ENCODE measurements at regions not wholly inside any gene's neighbourhood (a gene's known extent, or its start where the extent isn't known, plus 50 kb on each side); places are given as distances from the start of the nearest gene placed in this dataset.

GRCh38 chr12:73632191-73632590 is 905.4 kb upstream of the ATXN7L3B start:
- TF ChIP-seq CTCF (IDR thresholded peaks at IDR 0.05; ENCODE audit: control extremely low read depth in 1 of 3, insufficient read depth in 1 of 3, low read depth in 1 of 3, low read length in 3 of 3), result no peak
- TF ChIP-seq RAD21 (IDR thresholded peaks at IDR 0.05 in 1 of 2, conservative IDR thresholded peaks at IDR 0.05 in 1 of 2; ENCODE audit: low read depth in 2 of 2, low read length in 2 of 2), result no peak
- no peak for TF ChIP-seq POLR2A (IDR thresholded peaks at IDR 0.05; ENCODE audit: control extremely low read depth in 1 of 2, low read depth in 2 of 2, low read length in 2 of 2)
- no peak for TF ChIP-seq MAX (IDR thresholded peaks at IDR 0.05)
- no peak for TF ChIP-seq BACH1 (IDR thresholded peaks at IDR 0.05; ENCODE audit: low read length)
- no peak for TF ChIP-seq MAFK (IDR thresholded peaks at IDR 0.05; ENCODE audit: low read depth, low read length)
- no peak for TF ChIP-seq KDM5A (IDR thresholded peaks at IDR 0.05; ENCODE audit: low read length)
- TF ChIP-seq JUND (IDR thresholded peaks at IDR 0.05; ENCODE audit: low read length), result no peak
- TF ChIP-seq EZH2 (IDR thresholded peaks at IDR 0.05; ENCODE audit: low read depth, low read length, severe bottlenecking), result no peak
- TF ChIP-seq RBBP5 (IDR thresholded peaks at IDR 0.05; ENCODE audit: borderline replicate concordance, low read depth, low read length), result no peak
- no peak for TF ChIP-seq TAF1 (IDR thresholded peaks at IDR 0.05; ENCODE audit: low read depth, low read length)
- no peak for TF ChIP-seq TBP (IDR thresholded peaks at IDR 0.05; ENCODE audit: low read depth, low read length)

Measured in H1 (cell line).